Esophagus (tissue), 2 donors: ENCODE measurements at regions not wholly inside any gene's neighbourhood (a gene's known extent, or its start where the extent isn't known, plus 50 kb on each side); places are given as distances from the start of the nearest gene placed in this dataset.

Experiments used
- H3K27ac ChIP-seq, 2 donors: one replicate each; pipeline ENCODE4 v1.5.1; 2013; ENCODE audit warnings: low read depth in 2 of 2, mild to moderate bottlenecking in 2 of 2, inconsistent platforms in 1 of 2, low read length in 1 of 2, moderate library complexity in 1 of 2
- H3K27me3 ChIP-seq, 2 donors: one replicate each; pipeline ENCODE4 v1.6.1; 2013; ENCODE audit warnings: low read length in 2 of 2, control low read depth in 1 of 2, mild to moderate bottlenecking in 1 of 2; ENCODE audit not compliant: insufficient read depth in 2 of 2, control insufficient read depth in 1 of 2
- H3K36me3 ChIP-seq, 2 donors: one replicate each; pipeline ENCODE4 v1.6.1; 2013; ENCODE audit warnings: low read length in 1 of 2; ENCODE audit not compliant: control insufficient read depth in 2 of 2, insufficient read depth in 2 of 2
- H3K4me1 ChIP-seq, 2 donors: one replicate each; pipeline ENCODE4 v1.6.1; 2013; ENCODE audit warnings: low read length in 1 of 2; ENCODE audit not compliant: control insufficient read depth in 2 of 2, insufficient read depth in 2 of 2
- H3K4me3 ChIP-seq, 2 donors: one replicate each; pipeline ENCODE4 v1.5.1; 2013; ENCODE audit warnings: low read length in 2 of 2, mild to moderate bottlenecking in 2 of 2, low read depth in 1 of 2, moderate library complexity in 1 of 2
- H3K9me3 ChIP-seq, 2 donors: one replicate each; pipeline ENCODE4 v1.6.1; 2013; ENCODE audit warnings: mild to moderate bottlenecking in 2 of 2, low read depth in 1 of 2, low read length in 1 of 2, moderate library complexity in 1 of 2; ENCODE audit not compliant: control insufficient read depth in 2 of 2, insufficient read depth in 1 of 2
- WGBS, 2 donors: extraction: QIAGEN DNeasy Blood & Tissue Kit; methylation state at CpG; one replicate each; pipeline ENCODE4 v1.1.7; 2013; 5-methylcytosine and 5-hydroxymethylcytosine counted together
- donor health status: healthy with polysubstance abuse.
- donor health status: Bipolar disorder and iron deficiency.

DNA sequence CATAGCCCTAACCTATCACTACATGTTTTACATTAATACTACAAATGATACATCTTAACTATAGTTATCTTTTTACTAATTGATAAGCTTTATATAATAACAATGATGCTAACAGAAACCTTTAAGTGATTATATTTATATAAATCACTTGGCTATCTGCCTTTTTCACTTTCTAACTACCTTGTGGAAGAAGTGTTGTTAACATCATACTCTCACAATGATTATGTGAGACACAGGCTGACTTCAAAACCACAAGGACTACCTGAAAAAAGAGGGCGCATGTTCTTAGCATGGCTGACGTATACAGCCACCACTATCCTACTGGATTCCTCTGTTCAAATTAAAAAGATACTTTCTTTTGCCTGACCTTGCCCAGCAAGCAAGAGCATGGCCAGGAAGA lies 135.3 kb upstream of the SOX5 start:
- WGBS, 2 donors: 91% methylated on average over 2 of the region's 2 CpGs
- H3K27ac ChIP-seq: no peak overlapping the region

DNA sequence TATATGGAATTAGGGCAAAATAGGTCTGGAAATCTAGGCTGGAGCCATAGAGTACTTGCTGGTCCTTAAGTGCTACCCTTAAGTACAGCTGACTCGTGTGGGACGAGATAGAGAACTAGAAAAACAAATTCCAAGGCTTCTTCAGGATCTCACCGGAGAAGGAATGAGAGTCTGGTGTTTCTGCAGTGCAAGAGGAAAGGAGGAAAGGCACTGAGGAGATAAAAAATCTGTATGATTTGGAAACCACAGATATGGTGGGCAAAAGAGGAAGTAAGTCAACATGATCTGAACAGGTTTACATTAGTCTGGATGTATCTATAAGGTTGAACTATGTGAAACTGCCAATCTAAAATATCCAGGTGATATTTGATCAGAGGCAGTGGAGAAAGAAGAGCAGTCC lies 134.4 kb upstream of the SOX5 start:
- no peaks in the 10 kb centered on the region for H3K9me3 ChIP-seq
- H3K4me1 ChIP-seq: no peaks in the 10 kb centered on the region
- WGBS, 2 donors: 74 to 77% methylated on average over 3 of the region's 3 CpGs
- no peaks in the 10 kb centered on the region for H3K36me3 ChIP-seq
- no peak overlapping the region for H3K27ac ChIP-seq
- no peaks in the 10 kb centered on the region for H3K27me3 ChIP-seq
- H3K4me3 ChIP-seq: no peak overlapping the region

More for the DNA sequence above, 135.3 kb upstream of the SOX5 start:
- H3K4me3 ChIP-seq: no peak overlapping the region
- H3K36me3 ChIP-seq: no peaks in the 10 kb centered on the region
- no peaks in the 10 kb centered on the region for H3K4me1 ChIP-seq
- no peaks in the 10 kb centered on the region for H3K9me3 ChIP-seq
- H3K27me3 ChIP-seq: no peaks in the 10 kb centered on the region

DNA sequence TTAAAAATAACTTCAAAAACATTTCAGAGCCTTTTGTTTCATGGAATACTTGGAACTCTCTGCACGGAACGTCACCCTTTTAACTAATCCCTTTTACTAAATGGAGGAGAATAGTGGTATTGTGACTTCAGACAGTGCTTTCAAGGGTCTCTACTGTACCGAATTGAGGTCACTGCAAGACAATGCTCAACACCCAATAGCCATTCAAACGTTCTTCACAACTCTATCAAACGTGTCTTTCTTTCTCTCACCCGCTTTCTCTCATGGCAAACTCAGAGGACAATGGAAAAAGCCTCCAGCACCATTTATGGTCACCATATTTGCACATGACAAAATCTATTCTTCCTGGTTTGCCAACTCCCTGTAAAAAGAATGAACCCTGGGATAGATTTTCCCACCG lies 132.1 kb upstream of the SOX5 start:
- H3K4me1 ChIP-seq: no peaks in the 10 kb centered on the region
- H3K27ac ChIP-seq: no peak overlapping the region
- no peaks in the 10 kb centered on the region for H3K36me3 ChIP-seq
- no peaks in the 10 kb centered on the region for H3K27me3 ChIP-seq
- H3K9me3 ChIP-seq: no peaks in the 10 kb centered on the region
- no peak overlapping the region for H3K4me3 ChIP-seq
- WGBS, 2 donors: 72 to 73% methylated on average over 7 of the region's 7 CpGs

- WGBS, 2 donors: 75 to 76% methylated on average over 4 of the region's 4 CpGs
- Histone ChIP-seq H3K9me3 (no peaks in the 10 kb centered on the region), H3K4me1 (no peaks in the 10 kb centered on the region), H3K4me3 (no peak overlapping the region), H3K27me3 (no peaks in the 10 kb centered on the region), H3K36me3 (no peaks in the 10 kb centered on the region), H3K27ac (no peak overlapping the region)
Observed at GRCh38 chr12:24081092-24081529, 131.6 kb upstream of the SOX5 start.

GRCh38 chr12:24080465-24080864 lies 131.0 kb upstream of the SOX5 start:
- no peak overlapping the region for H3K27ac ChIP-seq
- no peaks in the 10 kb centered on the region for H3K4me1 ChIP-seq
- no peaks in the 10 kb centered on the region for H3K27me3 ChIP-seq
- H3K4me3 ChIP-seq: no peak overlapping the region
- no peaks in the 10 kb centered on the region for H3K9me3 ChIP-seq
- no peaks in the 10 kb centered on the region for H3K36me3 ChIP-seq

DNA sequence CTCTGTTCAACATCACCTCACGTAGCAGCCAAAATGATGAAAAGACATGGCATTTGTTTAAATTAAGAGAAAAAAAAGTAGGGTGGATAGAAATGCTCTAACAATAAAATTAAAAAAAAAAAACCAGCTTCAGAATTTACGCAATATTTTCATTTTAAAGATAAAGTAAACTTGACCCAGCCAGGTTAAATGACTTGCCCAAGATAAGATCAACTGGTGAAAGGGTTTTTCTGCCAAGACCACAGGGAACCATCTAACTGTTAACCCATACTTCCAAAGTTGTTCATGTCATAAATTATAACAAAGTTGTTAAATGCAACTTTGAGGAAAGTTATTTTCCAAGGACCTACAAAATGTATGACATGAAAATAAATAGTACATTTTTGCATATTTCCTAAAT lies 129.6 kb upstream of the SOX5 start:
- no peaks in the 10 kb centered on the region for H3K36me3 ChIP-seq
- WGBS, 2 donors: 61 to 68% methylated on average over 2 of the region's 2 CpGs
- no peak overlapping the region for H3K4me3 ChIP-seq
- H3K9me3 ChIP-seq: no peaks in the 10 kb centered on the region
- H3K27me3 ChIP-seq: no peaks in the 10 kb centered on the region
- no peak overlapping the region for H3K27ac ChIP-seq
- H3K4me1 ChIP-seq: no peaks in the 10 kb centered on the region

GRCh38 chr12:24078318-24078765 lies 128.9 kb upstream of the SOX5 start:
- Histone ChIP-seq H3K4me1 (no peaks in the 10 kb centered on the region), H3K27me3 (no peaks in the 10 kb centered on the region), H3K4me3 (no peak overlapping the region), H3K36me3 (no peaks in the 10 kb centered on the region), H3K27ac (no peak overlapping the region), H3K9me3 (no peaks in the 10 kb centered on the region)
- 65 to 84% methylated on average over 1 of the region's 1 CpG for WGBS, 2 donors

DNA sequence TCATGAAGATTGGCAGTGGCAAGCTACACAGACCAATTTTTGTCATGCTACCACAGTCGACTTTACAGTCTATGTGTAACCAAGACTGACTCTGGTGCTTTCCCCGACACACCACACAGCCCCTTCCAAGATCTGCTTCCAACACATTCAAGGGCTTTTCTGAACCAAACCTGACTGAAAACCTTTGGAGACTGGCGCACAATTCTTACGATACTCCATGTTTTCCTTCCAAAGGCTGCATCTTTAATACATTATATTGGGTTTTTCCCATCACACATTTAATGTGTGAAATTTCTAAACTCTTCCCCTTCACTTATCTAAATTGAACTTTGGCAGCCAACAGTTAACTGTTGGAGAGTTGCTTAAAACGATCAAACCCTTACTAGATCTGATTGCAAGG lies 127.7 kb upstream of the SOX5 start:
- 80 to 90% methylated on average over 5 of the region's 5 CpGs for WGBS, 2 donors

DNA sequence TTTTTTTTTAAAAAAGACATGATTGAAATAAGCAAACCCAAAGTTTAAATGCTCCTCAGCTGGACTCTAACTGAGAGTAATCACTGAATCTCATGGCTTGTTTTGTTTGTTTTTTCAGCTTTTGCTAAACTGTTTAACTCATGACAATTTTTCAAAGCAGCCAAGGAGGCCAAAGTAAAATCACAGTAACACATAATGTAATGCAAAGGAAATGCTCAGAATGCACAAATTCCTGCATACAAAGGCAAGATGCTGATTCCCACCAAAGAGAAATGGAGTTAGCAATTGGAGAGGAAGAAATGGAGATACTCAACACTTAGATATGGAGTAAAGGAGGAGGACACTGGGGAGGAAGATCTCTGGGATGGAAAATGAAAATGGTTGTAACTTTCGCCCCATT lies 126.2 kb upstream of the SOX5 start:
- H3K4me3 ChIP-seq: no peak overlapping the region
- H3K36me3 ChIP-seq: no peaks in the 10 kb centered on the region
- 73 to 89% methylated on average over 1 of the region's 1 CpG for WGBS, 2 donors
- no peaks in the 10 kb centered on the region for H3K9me3 ChIP-seq
- H3K27ac ChIP-seq: no peak overlapping the region
- no peaks in the 10 kb centered on the region for H3K4me1 ChIP-seq
- no peaks in the 10 kb centered on the region for H3K27me3 ChIP-seq

More for the DNA sequence above, 127.7 kb upstream of the SOX5 start:
- H3K4me3 ChIP-seq: no peak overlapping the region
- no peak overlapping the region for H3K27ac ChIP-seq
- no peaks in the 10 kb centered on the region for H3K36me3 ChIP-seq
- H3K9me3 ChIP-seq: no peaks in the 10 kb centered on the region
- no peaks in the 10 kb centered on the region for H3K27me3 ChIP-seq
- no peaks in the 10 kb centered on the region for H3K4me1 ChIP-seq

DNA sequence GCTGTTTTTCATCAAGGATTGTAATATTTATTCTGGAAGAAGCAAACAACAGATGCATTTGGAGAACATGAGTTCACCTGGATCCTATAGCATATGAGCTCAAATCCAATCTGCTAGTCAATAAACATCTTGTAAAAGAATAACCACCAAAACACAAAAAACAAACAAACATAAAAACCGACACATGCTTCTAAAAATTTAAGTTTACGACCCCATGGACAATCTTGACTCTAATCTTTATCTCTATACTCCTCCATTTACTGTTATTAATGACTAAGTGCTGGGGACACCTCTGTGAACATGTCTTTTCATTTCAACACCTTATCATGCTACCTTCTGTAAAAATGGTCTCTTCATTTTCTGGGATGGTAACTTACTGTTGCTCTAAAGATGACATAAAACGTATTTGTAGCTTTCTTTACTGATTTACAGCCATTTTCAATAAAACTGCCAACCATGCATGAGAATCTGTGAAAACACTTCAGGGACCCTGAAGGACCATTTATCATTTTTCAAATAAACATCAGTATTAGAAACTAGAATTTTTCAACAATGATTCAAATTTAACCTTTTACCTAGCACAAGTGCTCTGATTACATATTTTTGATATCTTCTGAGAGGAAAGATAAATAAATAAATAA lies 123.8 kb upstream of the SOX5 start:
- Histone ChIP-seq H3K36me3 (no peaks in the 10 kb centered on the region), H3K4me1 (no peaks in the 10 kb centered on the region), H3K27ac (no peak overlapping the region), H3K9me3 (no peaks in the 10 kb centered on the region), H3K4me3 (no peak overlapping the region), H3K27me3 (no peaks in the 10 kb centered on the region)
- WGBS, 2 donors: 76 to 85% methylated on average over 3 of the region's 3 CpGs
